ENCODE measurements at regions not wholly inside any gene's neighbourhood (a gene's known extent, or its start where the extent isn't known, plus 50 kb on each side); places are given as distances from the start of the nearest gene placed in this dataset.
"Not testable (repeated sequence)": the region's sequence is repeated elsewhere in the genome, so short reads cannot be mapped to it uniquely, and the experiment has no call there.

GRCh38 chr5:27963050-27963783 is 924.8 kb upstream of the CDH9 start:
- no peak for DNase-seq (ENCODE audit: low spot score)

GRCh38 chr5:27962198-27962597 is 923.8 kb upstream of the CDH9 start:
- DNase-seq (ENCODE audit: low spot score) = no peak

GRCh38 chr5:27947088-27947487 is 908.7 kb upstream of the CDH9 start:
- DNase-seq (ENCODE audit: low spot score) = no peak

DNA sequence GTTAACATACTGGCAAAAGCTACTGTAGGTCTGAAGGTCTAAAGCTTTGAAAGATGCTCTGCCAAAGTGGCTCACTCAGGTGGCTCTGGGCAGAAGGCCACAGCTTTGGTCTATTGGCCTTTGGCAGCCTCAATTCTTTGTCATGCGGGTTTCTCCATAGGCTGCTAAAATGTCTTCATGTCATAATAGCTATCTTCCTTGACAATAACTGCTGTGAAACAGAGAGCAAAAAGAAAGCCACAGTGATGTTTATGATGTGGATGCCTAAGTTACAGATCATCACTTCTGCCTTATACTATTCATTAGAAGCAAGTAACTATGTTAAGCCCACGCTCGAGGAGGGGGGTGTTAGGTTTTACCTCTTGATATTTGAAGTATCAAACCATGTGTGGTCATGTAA is 906.1 kb upstream of the CDH9 start:
- DNase-seq (ENCODE audit: low spot score) = no peak

- no peak for DNase-seq (ENCODE audit: low spot score)
These were observed 900.6 kb upstream of the CDH9 start for GRCh38 chr5:27938989-27939388.

DNA sequence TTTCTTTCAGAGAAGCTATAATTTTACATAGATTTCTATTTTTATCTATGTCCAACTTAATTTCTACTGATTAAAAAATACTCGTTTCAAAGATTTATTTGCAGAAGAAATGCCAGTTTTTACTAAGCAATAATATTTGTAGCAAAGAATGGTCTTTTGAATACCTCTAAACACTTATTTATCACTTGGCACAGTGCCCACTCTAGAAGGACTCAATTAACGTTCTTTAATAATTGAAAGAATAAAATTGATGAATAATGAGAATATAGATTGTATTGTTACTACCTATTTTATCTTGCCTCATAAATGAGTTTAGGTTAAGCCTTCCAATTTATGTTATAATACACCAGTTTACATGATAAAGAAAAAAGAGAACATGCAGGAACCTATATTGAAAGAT is 889.7 kb upstream of the CDH9 start:
- no peak for DNase-seq (ENCODE audit: low spot score)

- DNase-seq (ENCODE audit: low spot score) = no peak
These were observed 872.8 kb upstream of the CDH9 start for GRCh38 chr5:27911216-27911615.

DNA sequence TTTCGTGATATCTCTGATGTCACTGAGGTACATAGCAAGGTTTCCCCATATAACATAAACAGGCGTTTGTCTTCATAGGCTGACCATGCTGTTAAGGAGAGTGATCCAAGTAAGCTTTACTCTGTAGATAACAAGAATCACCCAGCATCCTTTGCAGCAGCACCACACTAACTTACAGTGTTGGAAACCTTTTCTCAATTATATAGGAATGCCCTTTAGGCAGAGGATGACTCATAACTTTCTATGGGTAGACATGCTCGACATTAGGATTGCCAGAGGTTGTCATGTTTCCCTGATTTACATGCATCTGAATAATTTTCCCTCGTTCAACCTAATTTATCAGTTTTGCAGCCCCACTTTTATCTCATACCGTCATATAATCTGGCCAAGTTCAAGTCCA is 870.0 kb upstream of the CDH9 start:
- no peak for DNase-seq (ENCODE audit: low spot score)

DNA sequence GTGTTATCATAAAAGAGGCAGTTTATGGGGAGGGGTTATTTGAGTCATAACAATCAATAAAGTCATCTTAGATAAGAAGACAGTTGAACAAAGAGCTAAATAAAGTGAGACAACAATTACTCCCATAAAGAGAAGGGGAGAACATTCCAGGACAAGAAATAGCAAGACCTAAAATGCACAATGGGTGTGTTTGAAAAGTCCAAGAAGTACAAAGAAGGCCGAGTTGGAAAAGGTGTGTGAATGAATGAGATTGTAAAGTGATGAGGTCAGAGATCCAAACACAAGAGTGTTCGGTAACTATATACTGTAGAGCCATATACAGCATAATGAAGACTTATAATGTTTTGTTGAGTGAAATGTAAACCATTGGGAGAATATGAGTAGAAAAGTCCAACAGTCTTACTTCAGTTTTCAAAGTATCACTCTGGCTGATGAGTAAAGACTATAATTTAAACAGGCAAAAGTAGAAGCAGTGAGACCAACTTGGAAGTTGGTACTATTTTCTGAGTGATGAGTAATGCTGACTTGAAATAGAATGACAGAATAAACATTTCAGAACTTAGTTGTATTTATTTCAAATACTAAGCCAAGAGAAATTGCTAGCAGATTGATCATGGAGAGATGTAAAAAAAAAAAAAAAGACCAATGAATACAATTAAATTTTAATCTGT is 868.7 kb upstream of the CDH9 start:
- DNase-seq (ENCODE audit: low spot score) = no peak

- no peak for DNase-seq (ENCODE audit: low spot score)
These were observed 868.1 kb upstream of the CDH9 start for GRCh38 chr5:27906481-27906880.

- no peak for DNase-seq (ENCODE audit: low spot score)
These were observed 862.4 kb upstream of the CDH9 start for GRCh38 chr5:27900761-27901160.

GRCh38 chr5:27876071-27876470 is 837.7 kb upstream of the CDH9 start:
- no peak for DNase-seq (ENCODE audit: low spot score)

GRCh38 chr5:27875148-27875547 is 836.8 kb upstream of the CDH9 start:
- DNase-seq (ENCODE audit: low spot score) = no peak

DNA sequence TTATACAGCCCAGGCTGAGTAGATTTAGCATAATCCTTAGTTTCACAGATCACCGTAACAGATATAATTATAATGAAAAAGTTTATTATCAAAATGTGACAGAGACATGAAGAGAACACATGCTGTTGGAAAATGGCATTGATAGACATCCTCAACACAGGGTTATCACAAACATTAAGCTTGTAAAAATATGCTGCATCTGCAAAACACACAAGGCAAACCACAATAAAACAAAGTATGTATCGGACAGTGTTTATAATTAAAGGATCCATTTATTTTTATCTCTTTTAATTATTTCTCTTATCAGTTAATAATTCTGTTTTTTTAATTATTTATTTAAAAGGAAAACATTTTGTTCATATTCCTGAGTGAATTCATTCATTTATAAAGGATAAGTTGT is 829.9 kb upstream of the CDH9 start:
- no peak for DNase-seq (ENCODE audit: low spot score)

DNA sequence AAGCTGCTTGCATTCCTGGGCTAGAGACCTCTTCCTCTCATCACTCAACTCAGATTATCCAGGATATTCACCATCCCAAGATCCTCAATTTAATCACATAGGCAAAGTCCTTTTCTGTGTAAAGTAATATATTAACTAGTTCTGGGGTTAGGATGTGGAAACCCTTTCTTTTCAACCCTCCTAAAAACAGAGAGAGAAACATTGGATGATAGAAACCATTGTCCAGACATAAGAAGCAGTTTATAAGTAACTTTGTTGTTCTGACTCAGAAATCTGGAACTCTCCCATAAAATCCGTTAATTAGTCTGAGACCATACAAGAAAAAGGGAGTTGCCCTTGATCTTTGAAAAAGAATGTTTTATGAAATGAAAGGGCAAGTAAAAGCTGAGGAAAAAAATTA is 817.1 kb upstream of the CDH9 start:
- DNase-seq (ENCODE audit: low spot score) = no peak

DNA sequence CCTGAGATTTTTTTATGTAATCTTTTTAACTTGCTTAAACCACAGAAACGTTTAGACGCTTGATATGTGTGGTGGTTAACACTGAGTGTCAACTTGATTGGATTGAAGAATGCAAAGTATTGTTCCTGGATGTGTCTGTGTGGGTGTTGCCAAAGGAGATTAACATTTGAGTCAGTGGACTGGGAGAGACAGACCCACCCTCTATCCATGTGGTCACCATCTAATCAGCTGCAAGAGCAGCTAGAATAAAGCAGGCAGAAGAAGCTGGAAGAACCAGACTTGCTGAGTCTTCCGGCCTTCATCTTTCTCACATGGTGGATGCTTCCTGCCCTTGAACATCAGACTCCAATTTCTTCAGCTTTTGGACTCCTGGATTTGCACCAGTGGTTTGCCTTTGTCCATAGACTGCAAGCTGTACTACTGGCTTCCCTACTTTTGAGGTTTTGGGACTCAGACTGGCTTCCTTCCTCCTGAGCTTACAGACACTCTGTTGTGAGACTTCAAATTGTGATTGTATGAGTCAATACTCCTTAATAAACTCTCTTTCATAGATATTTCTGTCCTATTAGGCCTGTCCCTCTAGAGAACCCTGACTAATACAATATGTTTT is 816.0 kb upstream of the CDH9 start:
- DNase-seq (ENCODE audit: low spot score) = no peak

DNA sequence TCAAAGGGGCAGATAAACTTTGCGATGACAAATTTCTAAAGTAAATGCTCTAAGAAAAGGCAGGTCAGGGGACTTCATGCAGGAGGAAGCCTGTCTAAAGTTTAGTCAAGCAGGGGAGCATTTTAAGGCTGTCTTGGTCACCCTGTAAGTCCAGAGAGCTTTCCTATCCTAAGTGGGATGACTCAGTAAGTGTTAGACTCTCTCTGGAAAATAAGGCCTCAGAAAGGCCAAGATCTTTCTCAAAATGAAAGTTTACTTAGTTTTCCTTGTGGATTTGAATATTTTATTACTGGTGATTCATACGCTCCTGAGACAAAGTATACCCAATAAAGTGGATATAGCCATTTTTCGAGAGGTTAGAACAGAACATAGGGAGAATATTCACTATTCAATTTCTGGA is 806.9 kb upstream of the CDH9 start:
- DNase-seq (ENCODE audit: low spot score) = no peak

DNA sequence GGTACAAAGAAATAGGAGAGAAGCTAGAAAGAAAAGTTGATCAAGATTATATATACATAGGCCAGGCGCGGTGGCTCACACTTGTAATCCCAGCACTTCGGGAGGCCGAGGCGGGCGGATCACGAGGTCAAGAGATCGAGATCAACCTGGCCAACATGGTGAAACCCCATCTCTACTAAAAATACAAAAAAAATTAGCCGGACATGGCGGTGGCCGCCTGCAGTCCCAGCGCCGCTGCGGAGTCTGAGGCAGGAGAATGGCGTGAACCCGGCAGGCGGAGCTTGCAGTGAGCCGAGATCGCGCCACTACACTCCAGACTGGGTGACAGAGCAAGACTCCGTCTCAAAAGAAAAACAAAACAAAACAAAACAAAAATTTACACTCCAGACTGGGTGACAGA is 798.3 kb upstream of the CDH9 start:
- not testable (repeated sequence) for DNase-seq (ENCODE audit: low spot score)

DNA sequence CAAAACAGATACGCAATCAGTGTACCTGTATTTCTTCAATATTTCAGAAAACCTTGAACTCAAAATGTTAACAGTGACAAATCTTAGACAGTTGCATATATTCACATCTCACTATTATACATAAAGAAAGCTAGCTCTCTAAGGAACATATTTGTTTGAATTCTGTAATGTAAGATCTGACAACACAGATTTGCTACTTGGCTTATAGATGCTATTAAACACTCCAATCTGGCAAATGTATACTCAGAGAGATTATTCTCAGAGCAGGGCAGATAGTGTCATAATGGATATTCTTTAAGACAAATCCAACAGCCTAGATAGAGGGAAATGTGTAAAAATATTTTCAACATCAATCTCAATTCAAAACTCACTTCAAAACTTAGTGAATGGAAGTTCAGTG is 794.5 kb upstream of the CDH9 start:
- no peak for DNase-seq (ENCODE audit: low spot score)

DNA sequence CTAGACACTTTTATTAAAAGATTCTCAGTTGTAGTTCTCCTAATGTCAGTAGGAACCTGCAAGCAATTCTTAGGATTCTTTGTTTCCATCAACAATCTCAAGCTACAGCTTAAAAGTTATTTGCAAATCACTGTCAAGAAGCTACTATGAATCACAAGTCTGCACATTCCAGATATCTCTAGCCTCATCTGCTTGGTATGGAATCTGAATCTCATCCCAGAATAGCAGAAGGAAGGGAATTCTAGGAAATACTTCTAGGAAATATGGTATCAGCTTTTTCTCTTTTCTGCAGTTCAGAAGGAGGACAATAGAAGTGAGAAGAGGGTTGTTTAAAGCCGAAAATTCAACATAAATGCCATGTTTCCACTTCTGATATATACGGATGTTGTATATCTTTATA is 792.2 kb upstream of the CDH9 start:
- DNase-seq (ENCODE audit: low spot score) = no peak

DNA sequence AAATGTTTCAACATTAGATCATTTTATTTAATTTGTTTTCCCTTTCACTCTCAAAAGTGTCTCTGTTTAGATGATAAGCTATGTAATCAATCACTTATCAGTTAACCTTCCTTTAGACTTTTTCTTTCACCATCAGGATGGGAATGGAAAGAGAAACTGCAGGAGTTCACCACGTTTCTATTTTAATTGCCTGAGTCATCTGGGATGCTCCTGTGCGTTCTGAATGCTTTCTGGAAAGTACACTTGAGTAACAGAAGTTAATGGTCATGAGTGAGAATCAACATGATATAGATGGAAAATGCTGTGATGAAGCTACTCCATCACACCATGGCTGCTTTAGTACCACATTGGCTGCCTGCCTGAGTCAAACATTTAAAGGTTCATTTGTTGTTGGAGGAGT is 783.3 kb upstream of the CDH9 start:
- DNase-seq (ENCODE audit: low spot score) = no peak

DNA sequence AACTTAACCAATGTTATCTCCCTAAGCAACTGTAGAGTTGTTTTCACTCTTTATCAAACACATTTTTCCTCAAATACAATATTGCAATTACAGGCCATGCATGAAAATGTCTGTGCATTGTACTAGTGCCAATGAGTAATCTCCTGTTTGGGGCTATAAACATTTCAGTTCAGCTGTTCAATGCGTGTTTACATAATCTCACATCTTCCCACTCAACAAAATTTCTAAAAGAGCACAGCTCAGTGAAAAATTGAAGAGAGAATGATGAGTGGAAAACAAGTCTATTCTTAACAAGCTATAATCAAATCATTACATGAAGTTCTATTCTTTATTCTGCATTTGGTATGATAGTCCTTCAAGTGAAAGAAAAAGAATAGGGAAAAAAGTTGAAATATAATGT is 780.5 kb upstream of the CDH9 start:
- no peak for DNase-seq (ENCODE audit: low spot score)

DNA sequence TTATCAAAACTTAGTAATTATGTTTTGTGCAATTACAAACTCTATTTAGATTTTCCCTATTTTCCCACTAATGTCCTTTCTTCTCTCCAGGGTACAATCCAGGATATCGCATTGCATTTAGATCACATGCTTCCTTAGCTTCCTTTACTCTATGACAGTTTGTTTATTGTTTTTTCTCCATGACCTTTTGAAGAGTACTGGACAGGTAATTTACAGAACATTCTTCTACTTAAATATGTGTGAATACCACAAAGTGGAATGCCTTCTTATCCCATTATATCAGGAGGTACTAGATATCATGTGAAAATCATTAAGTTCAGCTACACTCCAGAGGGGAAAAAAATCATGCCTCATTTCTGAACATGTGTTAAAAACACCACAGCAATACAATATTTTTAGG is 776.6 kb upstream of the CDH9 start:
- no peak for DNase-seq (ENCODE audit: low spot score)

DNA sequence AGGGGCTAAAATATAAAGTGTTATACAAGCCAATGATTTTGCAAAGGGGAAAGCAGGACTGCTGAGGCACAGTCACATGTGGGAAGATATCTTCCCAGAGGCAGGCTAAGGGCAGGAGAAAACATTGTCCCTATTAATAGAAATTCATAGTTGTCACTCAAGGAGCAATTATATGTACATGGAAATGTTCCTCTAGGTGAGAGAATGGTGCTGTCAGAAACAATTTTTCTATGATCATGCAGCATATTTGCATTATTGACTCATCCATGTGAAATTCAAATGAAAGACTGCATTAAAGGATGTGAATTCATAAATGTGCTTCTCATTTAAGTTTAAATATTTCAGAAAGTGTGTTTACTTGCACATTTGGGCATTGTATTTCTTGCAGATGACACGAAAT is 775.9 kb upstream of the CDH9 start:
- no peak for DNase-seq (ENCODE audit: low spot score)
